VCaP (cell line): ENCODE measurements at regions not wholly inside any gene's neighbourhood (a gene's known extent, or its start where the extent isn't known, plus 50 kb on each side); places are given as distances from the start of the nearest gene placed in this dataset.

Experiments used
- H3K27ac ChIP-seq: fragments of 450-650 bp; 2 replicates; pipeline ENCODE4 v1.5.1; 2017
- TF ChIP-seq, protein P1 (sequence below): fragments of 450-650 bp; conservative IDR thresholded peaks from 2 replicates; pipeline ENCODE4 v1.5.1; 2017; ENCODE audit warnings: mild to moderate bottlenecking, moderate library complexity

DNA sequence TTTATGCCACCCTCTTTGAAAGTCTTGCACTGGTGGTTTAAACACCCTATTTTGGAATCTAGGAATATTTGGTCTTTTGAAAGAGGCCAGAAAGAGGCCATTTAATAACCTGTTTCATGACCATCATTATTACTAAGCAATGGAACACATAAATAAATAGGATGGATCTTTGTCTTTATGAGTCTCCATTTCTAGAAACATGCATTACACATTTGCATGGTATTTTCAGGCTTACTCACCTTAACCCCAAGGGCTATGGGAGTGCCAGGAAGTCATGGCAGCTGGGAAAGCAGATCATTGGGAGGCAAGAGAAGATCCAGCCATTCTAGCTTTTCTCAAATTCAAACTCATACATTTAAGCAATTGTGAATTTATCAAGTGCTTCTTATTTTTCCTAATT lies 185.8 kb upstream of the POU2AF2 start:
- H3K27ac ChIP-seq, result no peak overlapping the region
- TF ChIP-seq, protein P1, sequence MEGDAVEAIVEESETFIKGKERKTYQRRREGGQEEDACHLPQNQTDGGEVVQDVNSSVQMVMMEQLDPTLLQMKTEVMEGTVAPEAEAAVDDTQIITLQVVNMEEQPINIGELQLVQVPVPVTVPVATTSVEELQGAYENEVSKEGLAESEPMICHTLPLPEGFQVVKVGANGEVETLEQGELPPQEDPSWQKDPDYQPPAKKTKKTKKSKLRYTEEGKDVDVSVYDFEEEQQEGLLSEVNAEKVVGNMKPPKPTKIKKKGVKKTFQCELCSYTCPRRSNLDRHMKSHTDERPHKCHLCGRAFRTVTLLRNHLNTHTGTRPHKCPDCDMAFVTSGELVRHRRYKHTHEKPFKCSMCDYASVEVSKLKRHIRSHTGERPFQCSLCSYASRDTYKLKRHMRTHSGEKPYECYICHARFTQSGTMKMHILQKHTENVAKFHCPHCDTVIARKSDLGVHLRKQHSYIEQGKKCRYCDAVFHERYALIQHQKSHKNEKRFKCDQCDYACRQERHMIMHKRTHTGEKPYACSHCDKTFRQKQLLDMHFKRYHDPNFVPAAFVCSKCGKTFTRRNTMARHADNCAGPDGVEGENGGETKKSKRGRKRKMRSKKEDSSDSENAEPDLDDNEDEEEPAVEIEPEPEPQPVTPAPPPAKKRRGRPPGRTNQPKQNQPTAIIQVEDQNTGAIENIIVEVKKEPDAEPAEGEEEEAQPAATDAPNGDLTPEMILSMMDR, result no peak

DNA sequence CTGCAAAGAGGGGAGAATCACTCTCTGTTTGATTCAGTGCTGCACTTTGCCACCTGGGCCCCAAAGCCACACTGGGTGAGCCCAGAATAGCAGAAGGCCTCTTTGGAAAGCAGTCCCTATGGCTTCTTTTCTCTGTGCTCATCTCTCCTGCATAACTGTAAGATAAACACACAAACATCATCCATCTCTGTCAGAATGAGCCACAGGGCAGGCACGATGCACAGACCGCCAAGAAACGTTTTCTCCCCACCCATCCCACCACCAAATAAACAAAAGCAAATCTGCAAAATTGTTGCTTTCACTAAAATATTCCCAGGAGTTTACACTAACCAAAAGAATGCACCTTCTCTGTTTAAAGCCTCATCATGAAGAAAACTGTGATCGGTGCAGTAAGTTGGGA lies 196.4 kb upstream of the POU2AF2 start:
- TF ChIP-seq, protein P1, result no peak
- no peak overlapping the region for H3K27ac ChIP-seq

DNA sequence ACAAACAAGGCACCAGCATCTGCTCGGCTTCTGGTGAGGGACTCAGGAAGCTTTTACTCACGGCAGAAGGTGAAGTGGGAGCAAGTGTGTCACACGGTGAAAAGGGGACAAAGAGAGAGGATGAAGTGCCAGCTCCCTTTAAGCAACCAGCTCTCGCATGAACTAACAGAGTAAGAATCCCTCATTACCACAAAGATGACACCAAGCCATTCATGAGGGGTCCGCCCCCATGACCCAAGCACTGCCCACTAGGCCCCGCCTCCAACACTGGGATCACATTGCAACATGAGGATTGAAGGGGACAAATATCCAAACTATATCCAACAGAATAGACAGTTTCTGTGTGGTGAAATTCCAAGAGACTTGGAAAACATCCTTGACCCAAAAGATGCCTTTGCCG lies 198.2 kb upstream of the POU2AF2 start:
- TF ChIP-seq, protein P1, result no peak
- H3K27ac ChIP-seq, result no peak overlapping the region

DNA sequence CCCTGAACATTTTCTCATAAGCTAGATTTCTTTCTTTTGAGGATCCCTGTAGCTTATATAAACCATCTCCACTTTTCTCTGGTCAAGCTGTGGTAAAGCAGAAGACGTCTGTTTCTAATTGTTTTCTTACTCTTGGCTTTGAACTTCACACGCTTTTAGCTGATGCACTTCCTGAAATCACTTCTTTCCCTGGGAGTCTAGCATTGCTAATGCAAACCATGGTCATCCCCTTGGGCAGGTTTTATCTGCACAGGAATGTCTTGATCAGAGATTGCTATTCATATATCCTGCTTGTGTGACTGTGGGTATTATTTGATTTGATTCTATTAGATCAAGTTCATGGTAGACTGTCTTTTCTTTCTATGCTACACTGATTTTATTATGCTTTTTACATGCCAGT lies 199.2 kb upstream of the POU2AF2 start:
- TF ChIP-seq, protein P1, result no peak
- H3K27ac ChIP-seq, result no peak overlapping the region

DNA sequence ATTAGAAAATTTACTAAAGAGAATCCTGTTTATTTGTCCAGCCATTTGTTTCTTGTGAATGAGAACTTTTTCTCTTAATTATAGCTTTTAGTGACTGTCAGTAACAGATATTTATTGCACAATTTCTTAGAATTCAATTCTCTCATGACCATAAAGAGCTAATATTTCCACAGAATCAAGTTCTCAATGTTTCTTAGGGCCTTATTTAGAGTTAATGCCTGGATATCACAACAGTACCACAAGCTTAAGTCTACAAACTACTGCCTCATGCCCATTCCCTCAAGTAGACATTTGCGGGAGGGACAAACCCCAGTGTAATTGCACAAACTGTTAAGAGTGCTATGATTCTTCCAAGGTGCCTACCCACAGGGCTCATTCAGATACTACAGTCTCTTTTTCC lies 199.7 kb upstream of the POU2AF2 start:
- TF ChIP-seq, protein P1, result no peak
- no peak overlapping the region for H3K27ac ChIP-seq

DNA sequence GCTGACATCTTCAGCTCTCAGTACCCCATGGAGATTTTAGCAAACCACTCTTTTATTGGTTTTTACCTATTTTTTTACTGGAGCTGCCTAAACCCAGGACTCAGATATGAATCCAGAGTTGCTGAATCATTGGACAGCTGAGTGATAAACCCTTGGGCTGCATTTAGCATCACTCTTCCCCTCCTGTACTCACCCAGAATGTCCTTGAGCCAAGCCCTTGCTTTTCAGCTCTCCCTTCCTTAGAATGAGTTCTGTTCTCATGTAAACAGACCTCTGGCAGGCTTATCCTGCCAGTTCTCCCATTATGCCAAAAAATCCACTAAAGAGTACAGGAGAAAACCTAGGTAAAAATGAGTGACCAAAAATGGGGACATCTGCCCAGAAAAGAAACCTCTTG lies 200.1 kb upstream of the POU2AF2 start:
- H3K27ac ChIP-seq, result no peak overlapping the region
- TF ChIP-seq, protein P1, result no peak

DNA sequence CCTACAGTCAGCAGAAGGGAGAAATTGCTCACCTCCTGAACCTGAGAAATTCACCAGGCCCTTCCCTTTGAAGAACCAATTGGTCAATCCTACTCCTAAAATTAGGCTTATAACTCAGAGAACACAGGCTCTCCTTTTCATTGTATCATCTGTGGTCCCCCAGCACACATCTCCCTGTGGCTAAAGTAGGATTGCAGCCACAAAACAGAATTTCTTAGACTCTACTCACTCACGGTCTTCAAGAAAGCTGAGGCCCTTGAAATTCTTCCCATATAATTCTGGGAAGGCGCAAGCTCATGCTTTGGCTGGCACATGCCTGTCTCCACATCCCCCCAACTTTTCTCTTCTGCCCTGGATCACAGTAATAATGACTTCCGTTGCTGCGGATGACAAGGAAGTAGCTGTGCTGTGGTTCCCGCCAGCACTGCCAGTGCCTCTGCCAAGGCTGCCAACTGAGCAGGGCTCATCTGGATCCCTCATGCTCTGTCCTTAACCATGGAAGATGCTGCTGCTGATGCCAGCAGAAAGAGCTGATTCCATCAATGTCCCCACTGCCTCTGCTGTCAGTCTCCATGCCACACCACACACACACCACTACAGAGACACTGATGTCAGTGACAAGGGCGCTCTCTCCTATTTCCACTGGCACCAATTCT lies 200.6 kb upstream of the POU2AF2 start:
- no peak overlapping the region for H3K27ac ChIP-seq
- TF ChIP-seq, protein P1, result no peak
